Neural cell (in vitro differentiated cells): ENCODE measurements at regions not wholly inside any gene's neighbourhood (a gene's known extent, or its start where the extent isn't known, plus 50 kb on each side); places are given as distances from the start of the nearest gene placed in this dataset.

Source experiments
- H2AFZ ChIP-seq: fragments of 200-600, 300-800 bp; sonication (generic), shearing (Covaris generic); 2 replicates; pipeline ENCODE4 v1.6.0; 2014; ENCODE audit warnings: low read depth, mild to moderate bottlenecking, antibody characterized with exemption, low read length, moderate library complexity
- H3F3A ChIP-seq: fragments of 200-600 bp; shearing (Covaris generic); 2 replicates; pipeline ENCODE4 v1.6.1; 2016; ENCODE audit warnings: mild to moderate bottlenecking, moderate library complexity, mixed read lengths, antibody characterized with exemption, low read length; ENCODE audit not compliant: insufficient read depth, poor library complexity, severe bottlenecking
- H3K27ac ChIP-seq: fragments of 200-600, 300-800 bp; sonication (generic), shearing (Covaris generic); 2 replicates; pipeline ENCODE4 v1.5.1; 2014; ENCODE audit warnings: mild to moderate bottlenecking, low read length, moderate library complexity
- H3K27me3 ChIP-seq: fragments of 300-800, 200-600 bp; sonication (generic), shearing (Covaris generic); 2 replicates; pipeline ENCODE4 v1.6.0; 2014; ENCODE audit warnings: mild to moderate bottlenecking, low read depth, low read length, moderate library complexity; ENCODE audit not compliant: insufficient read depth
- H3K36me3 ChIP-seq: fragments of 300-800, 200-600 bp; sonication (generic), shearing (Covaris generic); 2 replicates; pipeline ENCODE4 v1.5.1; 2014; ENCODE audit warnings: mild to moderate bottlenecking, antibody characterized with exemption, low read length, moderate library complexity; ENCODE audit not compliant: insufficient read depth
- H3K4me2 ChIP-seq: fragments of 300-800, 200-600 bp; sonication (generic), shearing (Covaris generic); 2 replicates; pipeline ENCODE4 v1.6.0; 2014; ENCODE audit warnings: mild to moderate bottlenecking, low read length
- H3K4me3 ChIP-seq: fragments of 300-800, 200-600 bp; sonication (generic), shearing (Covaris generic); 2 replicates; pipeline ENCODE4 v1.5.1; 2014; ENCODE audit warnings: mild to moderate bottlenecking, low read length, moderate library complexity
- H3K79me2 ChIP-seq: fragments of 200-600 bp; shearing (Covaris generic); replicated peaks from 2 replicates; pipeline ENCODE4 v1.6.0; 2014; ENCODE audit warnings: mild to moderate bottlenecking, low read length, moderate library complexity; ENCODE audit not compliant: insufficient read depth
- H3K9ac ChIP-seq: fragments of 300-800, 200-600 bp; sonication (generic), shearing (Covaris generic); 2 replicates; pipeline ENCODE4 v1.6.1; 2016; ENCODE audit warnings: mild to moderate bottlenecking, low read length, mixed read lengths
- H3K9me2 ChIP-seq: fragments of 200-600 bp; shearing (Covaris generic); 2 replicates; pipeline ENCODE4 v1.6.1; 2016; ENCODE audit warnings: mild to moderate bottlenecking, low read length, mixed read lengths; ENCODE audit not compliant: insufficient read depth
- H3K9me3 ChIP-seq: fragments of 200-600, 300-800 bp; sonication (generic), shearing (Covaris generic); 2 replicates; pipeline ENCODE4 v1.6.1; 2016; ENCODE audit warnings: mild to moderate bottlenecking, mixed run types, low read length, moderate library complexity, mixed read lengths
- H4K20me1 ChIP-seq: fragments of 200-600 bp; shearing (Covaris generic); 2 replicates; pipeline ENCODE4 v1.6.1; 2016; ENCODE audit warnings: mild to moderate bottlenecking, mixed run types; ENCODE audit not compliant: insufficient read depth
- CTCF ChIP-seq: fragments of 450-650 bp; IDR thresholded peaks from 2 replicates; pipeline ENCODE4 v1.5.1; 2014; ENCODE audit warnings: antibody characterized with exemption, mild to moderate bottlenecking, moderate library complexity; ENCODE audit not compliant: poor library complexity, severe bottlenecking
- EP300 ChIP-seq: fragments of 450-650 bp; conservative IDR thresholded peaks from 2 replicates; pipeline ENCODE4 v1.6.1; 2014; ENCODE audit warnings: antibody characterized with exemption, mild to moderate bottlenecking, moderate library complexity; ENCODE audit not compliant: poor library complexity, severe bottlenecking
- EZH2 ChIP-seq: fragments of 200-600, 300-800 bp; shearing (Covaris generic), sonication (generic); IDR thresholded peaks from 2 replicates; pipeline ENCODE4 v1.6.1; 2014; ENCODE audit warnings: antibody characterized with exemption, low read length, borderline replicate concordance, mild to moderate bottlenecking; ENCODE audit not compliant: insufficient read depth, poor library complexity, severe bottlenecking
- MXI1 ChIP-seq: fragments of 450-650 bp; conservative IDR thresholded peaks from 2 replicates; pipeline ENCODE4 v1.6.1; 2014; ENCODE audit warnings: antibody characterized with exemption, mild to moderate bottlenecking; ENCODE audit not compliant: poor library complexity, severe bottlenecking
- POLR2AphosphoS5 ChIP-seq: IDR thresholded peaks from 2 replicates; pipeline ENCODE4 v1.6.1; 2012
- RAD21 ChIP-seq: fragments of 450-650 bp; conservative IDR thresholded peaks from 2 replicates; pipeline ENCODE4 v1.6.1; 2014; ENCODE audit warnings: antibody characterized with exemption, mild to moderate bottlenecking, moderate library complexity
- REST ChIP-seq: IDR thresholded peaks from 2 replicates; pipeline ENCODE4 v1.6.1; 2012; ENCODE audit warnings: borderline replicate concordance
- SMC3 ChIP-seq: fragments of 450-650 bp; conservative IDR thresholded peaks from 2 replicates; pipeline ENCODE4 v1.6.1; 2014; ENCODE audit warnings: antibody characterized with exemption, mild to moderate bottlenecking, moderate library complexity; ENCODE audit not compliant: poor library complexity
- TAF1 ChIP-seq: IDR thresholded peaks from 2 replicates; pipeline ENCODE4 v1.6.1; 2012; ENCODE audit warnings: low read depth

- H3K9ac ChIP-seq: no peak overlapping the region
- TF ChIP-seq TAF1: no peak
- TF ChIP-seq MXI1: no peak
- no peak for TF ChIP-seq REST
- no peak overlapping the region for H3K27ac ChIP-seq
- no peaks in the 10 kb centered on the region for H3K9me3 ChIP-seq
- no peaks in the 10 kb centered on the region for H3F3A ChIP-seq
- no peaks in the 10 kb centered on the region for H3K36me3 ChIP-seq
- H3K4me2 ChIP-seq: no peak overlapping the region
- no peaks in the 10 kb centered on the region for H3K79me2 ChIP-seq
- no peak overlapping the region for H2AFZ ChIP-seq
- H3K4me3 ChIP-seq: no peak overlapping the region
- no peaks in the 10 kb centered on the region for H4K20me1 ChIP-seq
- no peaks in the 10 kb centered on the region for H3K27me3 ChIP-seq
- no peaks in the 10 kb centered on the region for H3K9me2 ChIP-seq
These were observed 163.2 kb downstream of the TOX3 start for GRCh38 chr16:52383640-52384292.

- Histone ChIP-seq H3K4me3 (no peak overlapping the region), H3K9me2 (no peaks in the 10 kb centered on the region), H3K27me3 (no peaks in the 10 kb centered on the region), H3K27ac (no peak overlapping the region), H3K79me2 (no peaks in the 10 kb centered on the region), H2AFZ (no peak overlapping the region), H3K9me3 (no peaks in the 10 kb centered on the region), H3K9ac (no peak overlapping the region), H3K4me2 (no peak overlapping the region), H4K20me1 (no peaks in the 10 kb centered on the region), H3F3A (no peaks in the 10 kb centered on the region), H3K36me3 (no peaks in the 10 kb centered on the region)
- no peak for TF ChIP-seq EZH2
- TF ChIP-seq CTCF: no peak
- no peak for TF ChIP-seq EP300
- TF ChIP-seq MXI1: no peak
- no peak for TF ChIP-seq TAF1
These were observed 163.8 kb downstream of the TOX3 start for GRCh38 chr16:52383119-52383518.

- Histone ChIP-seq H3K9me2 (no peaks in the 10 kb centered on the region), H3K9me3 (no peaks in the 10 kb centered on the region), H3K27ac (no peak overlapping the region), H3K4me3 (no peak overlapping the region), H3K36me3 (no peaks in the 10 kb centered on the region), H3K4me2 (no peak overlapping the region), H3K9ac (no peak overlapping the region), H3F3A (no peaks in the 10 kb centered on the region), H2AFZ (no peak overlapping the region), H3K27me3 (no peaks in the 10 kb centered on the region), H4K20me1 (no peaks in the 10 kb centered on the region), H3K79me2 (no peaks in the 10 kb centered on the region)
- no peak for TF ChIP-seq RAD21
- TF ChIP-seq REST: no peak
- TF ChIP-seq TAF1: no peak
- TF ChIP-seq SMC3: no peak
- TF ChIP-seq CTCF: no peak
- TF ChIP-seq MXI1: no peak
- no peak for TF ChIP-seq EZH2
- no peak for TF ChIP-seq EP300
- TF ChIP-seq POLR2AphosphoS5: no peak
These were observed 167.4 kb downstream of the TOX3 start for GRCh38 chr16:52379551-52379950.
